H1 (cell line): ENCODE measurements at regions not wholly inside any gene's neighbourhood (a gene's known extent, or its start where the extent isn't known, plus 50 kb on each side); places are given as distances from the start of the nearest gene placed in this dataset.

Source experiments
- CTCF ChIA-PET: fragments of 300-600 bp; sonication (Branson Sonifier 250); formaldehyde crosslinking; loops from one replicate; lab custom pipeline; 2021; ENCODE audit not compliant: partially characterized antibody; lab: Charles Lee
- POLR2A ChIA-PET: fragments of 300-600 bp; sonication (Branson Sonifier 250); formaldehyde crosslinking; loops from one replicate; lab custom pipeline; 2021; ENCODE audit warnings: inconsistent platforms; ENCODE audit not compliant: partially characterized antibody; lab: Charles Lee
- DNase-seq, 2 experiments: peaks; one replicate each; pipeline versions ENCODE4 v3.0.0 to v3.0.0-alpha.2; 2010 to 2022; ENCODE audit warnings: low spot score in 2 of 2, low read depth in 1 of 2, mixed read lengths in 1 of 2
- FAIRE-seq: peaks from 2 replicates; lab custom pipeline; 2011; peaks lifted over from hg19 to GRCh38; lab: Jason Lieb, UNC
- H2AFZ ChIP-seq: 2 replicates; pipeline ENCODE4 v1.8.1; 2012; ENCODE audit warnings: low read length, inconsistent platforms
- H2AK5ac ChIP-seq: 2 replicates; pipeline ENCODE4 v1.6.1; 2013; ENCODE audit warnings: low read depth, low read length
- H2BK120ac ChIP-seq: replicated peaks from 2 replicates; pipeline ENCODE3; 2013; ENCODE audit warnings: low read depth, low read length, inconsistent platforms
- H2BK12ac ChIP-seq: 2 replicates; pipeline ENCODE4 v1.6.1; 2013; ENCODE audit warnings: low read depth, low read length
- H2BK15ac ChIP-seq: 2 replicates; pipeline ENCODE4 v1.6.1; 2013; ENCODE audit warnings: low read length
- H2BK20ac ChIP-seq: 2 replicates; pipeline ENCODE4 v1.6.1; 2013; ENCODE audit warnings: low read length
- H2BK5ac ChIP-seq: 2 replicates; pipeline ENCODE4 v1.6.1; 2013; ENCODE audit warnings: low read depth, low read length
- H3K14ac ChIP-seq: 2 replicates; pipeline ENCODE4 v1.6.1; 2013; ENCODE audit warnings: inconsistent platforms; ENCODE audit not compliant: insufficient read length
- H3K18ac ChIP-seq: 2 replicates; pipeline ENCODE4 v1.6.1; 2013; ENCODE audit warnings: low read length; ENCODE audit errors: extremely low read depth
- H3K23ac ChIP-seq: 2 replicates; pipeline ENCODE4 v1.6.1; 2013; ENCODE audit warnings: inconsistent platforms; ENCODE audit not compliant: insufficient read length
- H3K23me2 ChIP-seq: 2 replicates; pipeline ENCODE4 v1.6.1; 2013; ENCODE audit warnings: low read depth, low read length
- H3K27ac ChIP-seq: 2 replicates; pipeline ENCODE4 v1.6.1; 2011; ENCODE audit warnings: low read depth, low read length, inconsistent platforms
- H3K27me3 ChIP-seq, 4 experiments: replicated peaks in 1 of 4; 1 replicate in 1 of 4; 2 replicates in 3 of 4; pipeline versions ENCODE4 v1.6.1 to v1.8.1; 2011 to 2013; ENCODE audit warnings: low read length in 3 of 4, mild to moderate bottlenecking in 3 of 4, inconsistent platforms in 2 of 4, mixed read lengths in 2 of 4, moderate library complexity in 1 of 4; ENCODE audit not compliant: control insufficient read depth in 3 of 4, insufficient read depth in 3 of 4; ENCODE audit errors: extremely low read depth in 1 of 4
- H3K36me3 ChIP-seq, 4 experiments: 2 replicates each; pipeline versions ENCODE4 v1.6.1 to v1.8.1; 2011 to 2013; ENCODE audit warnings: mild to moderate bottlenecking in 4 of 4, low read length in 3 of 4, moderate library complexity in 2 of 4, control low read depth in 1 of 4, inconsistent platforms in 1 of 4; ENCODE audit not compliant: insufficient read depth in 4 of 4, control insufficient read depth in 2 of 4
- H3K4ac ChIP-seq: replicated peaks from 2 replicates; pipeline ENCODE3; 2013; ENCODE audit warnings: low read length, low read depth, mixed read lengths, inconsistent platforms; ENCODE audit not compliant: insufficient read length
- H3K4me1 ChIP-seq, 4 experiments: replicated peaks in 1 of 4; 1 replicate in 1 of 4; 2 replicates in 3 of 4; pipeline versions ENCODE4 v1.6.1 to v1.8.1; 2011 to 2013; ENCODE audit warnings: low read length in 3 of 4, inconsistent platforms in 2 of 4, mixed read lengths in 1 of 4; ENCODE audit not compliant: insufficient read depth in 4 of 4, control insufficient read depth in 3 of 4
- H3K4me2 ChIP-seq, 2 experiments: 2 replicates each; pipeline versions ENCODE4 v1.6.1 to v1.8.1; 2011 to 2013; ENCODE audit warnings: low read depth in 2 of 2, low read length in 2 of 2, control low read depth in 1 of 2, inconsistent platforms in 1 of 2, mild to moderate bottlenecking in 1 of 2; ENCODE audit not compliant: insufficient read depth in 1 of 2
- H3K4me3 ChIP-seq, 4 experiments: fragments of 200-600, 300-600 bp in 1 of 4; sonication (generic), shearing (Covaris generic), sonication (Bioruptor Twin) in 1 of 4; 2 replicates each; pipeline versions ENCODE4 v1.5.1 to v1.8.1; 2011 to 2016; ENCODE audit warnings: low read length in 4 of 4, low read depth in 3 of 4, control low read depth in 2 of 4, inconsistent platforms in 2 of 4, mild to moderate bottlenecking in 2 of 4, mixed read lengths in 1 of 4, moderate library complexity in 1 of 4; ENCODE audit not compliant: insufficient read depth in 2 of 4; ENCODE audit errors: extremely low read depth in 1 of 4
- H3K56ac ChIP-seq: replicated peaks from 2 replicates; pipeline ENCODE3; 2013; ENCODE audit warnings: low read depth, mild to moderate bottlenecking, mixed read lengths, low read length, inconsistent platforms; ENCODE audit not compliant: insufficient read length
- H3K79me1 ChIP-seq: 2 replicates; pipeline ENCODE4 v1.6.1; 2013; ENCODE audit warnings: low read depth, low read length, control low read depth
- H3K79me2 ChIP-seq, 2 experiments: 2 replicates each; pipeline versions ENCODE4 v1.6.1 to v1.8.1; 2012 to 2013; ENCODE audit warnings: low read length in 2 of 2, mild to moderate bottlenecking in 2 of 2, inconsistent platforms in 1 of 2; ENCODE audit not compliant: insufficient read depth in 2 of 2, control insufficient read depth in 1 of 2
- H3K9ac ChIP-seq, 4 experiments: replicated peaks in 1 of 4; 1 replicate in 1 of 4; 2 replicates in 3 of 4; pipeline versions ENCODE4 v1.6.1 to v1.8.1; 2011 to 2013; ENCODE audit warnings: low read depth in 3 of 4, low read length in 3 of 4, control low read depth in 2 of 4, mild to moderate bottlenecking in 2 of 4, moderate library complexity in 2 of 4, inconsistent platforms in 1 of 4; ENCODE audit errors: extremely low read depth in 1 of 4
- H3K9me3 ChIP-seq, 2 experiments: 2 replicates each; pipeline versions ENCODE4 v1.6.1 to v1.8.1; 2012 to 2013; ENCODE audit warnings: mild to moderate bottlenecking in 2 of 2, moderate library complexity in 2 of 2, control low read depth in 1 of 2, inconsistent platforms in 1 of 2, low read depth in 1 of 2, low read length in 1 of 2, mixed read lengths in 1 of 2; ENCODE audit not compliant: insufficient read depth in 2 of 2
- H4K20me1 ChIP-seq, 2 experiments: replicated peaks in 1 of 2; 2 replicates each; pipeline versions ENCODE3 to v1.8.1; 2011 to 2013; ENCODE audit warnings: inconsistent platforms in 2 of 2, low read length in 2 of 2, mild to moderate bottlenecking in 1 of 2; ENCODE audit not compliant: insufficient read depth in 2 of 2, control insufficient read depth in 1 of 2
- H4K5ac ChIP-seq: 2 replicates; pipeline ENCODE4 v1.6.1; 2013; ENCODE audit warnings: low read length, low read depth, mixed read lengths, inconsistent platforms; ENCODE audit not compliant: insufficient read length
- H4K8ac ChIP-seq: 2 replicates; pipeline ENCODE4 v1.8.0; 2013; ENCODE audit warnings: mild to moderate bottlenecking, moderate library complexity, low read length, inconsistent platforms; ENCODE audit not compliant: insufficient read depth; ENCODE audit errors: extremely low read depth
- H4K91ac ChIP-seq: replicated peaks from 2 replicates; pipeline ENCODE3; 2013; ENCODE audit warnings: low read length, mixed read lengths, inconsistent platforms; ENCODE audit not compliant: insufficient read length
- GTF2F1 ChIP-seq: IDR thresholded peaks from 2 replicates; pipeline ENCODE4 v1.6.1; 2012; ENCODE audit warnings: low read depth, low read length, improper control_type of control experiment, borderline replicate concordance
- KDM5A ChIP-seq: fragments of 200-600 bp; IDR thresholded peaks from 2 replicates; pipeline ENCODE4 v1.7.1; 2012; ENCODE audit warnings: mild to moderate bottlenecking, low read length, inconsistent platforms, mixed read lengths
- NRF1 ChIP-seq: IDR thresholded peaks from 2 replicates; pipeline ENCODE4 v1.6.1; 2011; ENCODE audit warnings: mild to moderate bottlenecking, low read depth, low read length, improper control_type of control experiment
- SIN3A ChIP-seq, 2 experiments: IDR thresholded peaks in 1 of 2; conservative IDR thresholded peaks in 1 of 2; 2 replicates each; pipeline ENCODE4 v1.6.1; 2011 to 2012; ENCODE audit warnings: low read length in 2 of 2, improper control_type of control experiment in 1 of 2, low read depth in 1 of 2, mild to moderate bottlenecking in 1 of 2
- SIRT6 ChIP-seq: IDR thresholded peaks from one replicate; pipeline ENCODE4 v1.7.1; 2012; ENCODE audit warnings: low read length, inconsistent platforms
- SP2 ChIP-seq: IDR thresholded peaks from 2 replicates; pipeline ENCODE4 v1.6.1; 2012; ENCODE audit warnings: mild to moderate bottlenecking, low read length, inconsistent platforms
- TAF7 ChIP-seq: optimal IDR thresholded peaks from 2 replicates; pipeline ENCODE3; 2011; ENCODE audit warnings: low read depth, mild to moderate bottlenecking, inconsistent platforms, low read length, moderate library complexity, borderline replicate concordance
- TBP ChIP-seq: IDR thresholded peaks from 2 replicates; pipeline ENCODE4 v1.6.1; 2011; ENCODE audit warnings: low read depth, low read length, improper control_type of control experiment
- WGBS, 2 experiments: shearing (Covaris generic) in 1 of 2; methylation state at CpG; one replicate each; pipeline versions ENCODE4 v1.1.6 to v1.1.7; 2013 to 2015; ENCODE audit warnings: low lambda C conversion rate in 2 of 2, mixed read lengths in 2 of 2, inconsistent platforms in 1 of 2, low coverage in 1 of 2, missing lambda C conversion rate in 1 of 2; ENCODE audit not compliant: insufficient replicate concordance in 2 of 2, insufficient coverage in 1 of 2, insufficient read length in 1 of 2; ENCODE audit errors: extremely low coverage in 1 of 2, missing lambda C conversion rate in 1 of 2; 5-methylcytosine and 5-hydroxymethylcytosine counted together
- TF ChIP-seq, protein P1 (sequence below): IDR thresholded peaks from 2 replicates; pipeline ENCODE4 v1.6.1; 2012; ENCODE audit warnings: low read length, inconsistent platforms

DNA sequence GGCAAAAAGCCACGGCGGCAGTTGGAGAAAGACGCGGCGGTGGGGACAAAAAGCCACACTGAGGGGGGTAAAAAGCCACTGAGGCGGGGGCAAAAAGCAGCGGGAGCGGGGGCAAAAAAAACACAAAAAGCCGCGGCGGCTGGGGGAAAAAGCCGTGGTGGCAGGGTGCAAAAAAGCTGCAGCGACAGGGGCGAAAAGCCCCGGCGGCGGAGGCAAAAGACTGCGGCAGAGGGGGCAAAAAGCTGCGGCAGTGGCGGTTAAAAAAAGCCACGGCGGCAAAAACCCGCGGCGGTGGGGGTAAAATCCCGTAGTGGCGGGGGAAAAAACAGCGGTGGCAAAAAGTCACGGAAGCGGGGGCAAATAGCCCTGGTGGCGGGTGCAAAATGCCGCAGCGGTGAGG is 527.3 kb downstream of the ZNF33B start:
- Histone ChIP-seq H3K18ac (no peak overlapping the region), H3K4me2 (no peak overlapping the region), H3K9me3 (peaks cover 10 to 38% of the 10 kb centered on the region in 2 experiments; a peak in 3 of 4 replicates), H2AFZ (no peak overlapping the region), H3K36me3 (peaks cover 0 to 2% (median 0%) of the 10 kb centered on the region in 4 experiments; a peak in 1 of 8 replicates), H2AK5ac (no peak overlapping the region), H3K4me3 (no peak overlapping the region), H3K27ac (no peak overlapping the region), H3K14ac (no peak overlapping the region), H2BK15ac (no peak overlapping the region), H4K91ac (no peak overlapping the region), H2BK20ac (no peak overlapping the region), H3K23ac (no peak overlapping the region), H4K8ac (no peak overlapping the region), H3K4ac (no peak overlapping the region), H3K56ac (no peak overlapping the region), H3K79me2 (no peaks in the 10 kb centered on the region), H2BK5ac (no peak overlapping the region), H3K9ac (no peak overlapping the region), H4K5ac (no peak overlapping the region), H2BK12ac (no peak overlapping the region), H3K23me2 (no peaks in the 10 kb centered on the region), H3K27me3 (no peaks in the 10 kb centered on the region), H3K79me1 (no peaks in the 10 kb centered on the region), H4K20me1 (no peaks in the 10 kb centered on the region), H2BK120ac (no peak overlapping the region), H3K4me1 (no peaks in the 10 kb centered on the region)
- no peak for DNase-seq
- POLR2A ChIA-PET, result no interaction called here
- CTCF ChIA-PET, result no interaction called here
- 97% methylated on average over 17 of the region's 33 CpGs; no CpG with 5 or more reads in 1 of the 2 experiments for WGBS, 2 experiments
- TF ChIP-seq TBP, result no peak
- no peak for TF ChIP-seq GTF2F1
- no peak for TF ChIP-seq SIRT6
- TF ChIP-seq KDM5A, result no peak
- TF ChIP-seq SP2, result no peak
- TF ChIP-seq SIN3A (conservative IDR thresholded peaks at IDR 0.05 in 1 of 2, IDR thresholded peaks at IDR 0.05 in 1 of 2; ENCODE audit: low read depth in 1 of 2, low read length in 2 of 2), result no peak
- TF ChIP-seq NRF1, result no peak
- no peak for TF ChIP-seq TAF7
- TF ChIP-seq, protein P1, sequence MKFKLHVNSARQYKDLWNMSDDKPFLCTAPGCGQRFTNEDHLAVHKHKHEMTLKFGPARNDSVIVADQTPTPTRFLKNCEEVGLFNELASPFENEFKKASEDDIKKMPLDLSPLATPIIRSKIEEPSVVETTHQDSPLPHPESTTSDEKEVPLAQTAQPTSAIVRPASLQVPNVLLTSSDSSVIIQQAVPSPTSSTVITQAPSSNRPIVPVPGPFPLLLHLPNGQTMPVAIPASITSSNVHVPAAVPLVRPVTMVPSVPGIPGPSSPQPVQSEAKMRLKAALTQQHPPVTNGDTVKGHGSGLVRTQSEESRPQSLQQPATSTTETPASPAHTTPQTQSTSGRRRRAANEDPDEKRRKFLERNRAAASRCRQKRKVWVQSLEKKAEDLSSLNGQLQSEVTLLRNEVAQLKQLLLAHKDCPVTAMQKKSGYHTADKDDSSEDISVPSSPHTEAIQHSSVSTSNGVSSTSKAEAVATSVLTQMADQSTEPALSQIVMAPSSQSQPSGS, result no peak
- FAIRE-seq, result no peak
